Calu3 (cell line): ENCODE measurements at regions not wholly inside any gene's neighbourhood (a gene's known extent, or its start where the extent isn't known, plus 50 kb on each side); places are given as distances from the start of the nearest gene placed in this dataset.

Source experiments
- BruUV-seq: library from RNA; stranded (reverse); fragments of 400-500 nt; replicated peaks from 2 replicates; lab custom pipeline; 2021; lab: Mats Ljungman, UMichigan
- CTCF ChIA-PET: fragments of 300-600 bp; sonication (Branson Sonifier 250); formaldehyde crosslinking; loops from one replicate; lab custom pipeline; 2022; ENCODE audit warnings: antibody characterized with exemption; lab: Charles Lee
- DNase-seq: peaks from one replicate; pipeline ENCODE4 v3.0.0; 2022
- H3K27ac Mint-ChIP-seq: one replicate; pipeline ENCODE4 v1.8.0; 2022; ENCODE audit warnings: mixed read lengths; ENCODE audit not compliant: unreplicated experiment
- H3K27me3 Mint-ChIP-seq: one replicate; pipeline ENCODE4 v1.8.0; 2022; ENCODE audit warnings: mixed read lengths; ENCODE audit not compliant: unreplicated experiment
- H3K36me3 Mint-ChIP-seq: one replicate; pipeline ENCODE4 v1.8.0; 2022; ENCODE audit warnings: mild to moderate bottlenecking, moderate library complexity, mixed read lengths; ENCODE audit not compliant: insufficient read depth, unreplicated experiment
- H3K4me1 Mint-ChIP-seq: one replicate; pipeline ENCODE4 v1.8.0; 2022; ENCODE audit warnings: mild to moderate bottlenecking, low read depth, mixed read lengths; ENCODE audit not compliant: unreplicated experiment
- H3K4me3 Mint-ChIP-seq: one replicate; pipeline ENCODE4 v1.8.0; 2022; ENCODE audit warnings: mild to moderate bottlenecking, low read depth, moderate library complexity, mixed read lengths; ENCODE audit not compliant: unreplicated experiment
- H3K9me3 Mint-ChIP-seq: one replicate; pipeline ENCODE4 v1.8.0; 2022; ENCODE audit warnings: low read depth, mixed read lengths; ENCODE audit not compliant: unreplicated experiment
- intact Hi-C: fragments of 100-400 bp; cut with micrococcal nuclease; formaldehyde crosslinking; loops from one replicate; pipeline ENCODE4 v1.10.0; 2022; ENCODE audit not compliant: unreplicated experiment
- TF ChIP-seq, protein P1 (sequence below): fragments of 200-600 bp; IDR thresholded peaks from one replicate; pipeline ENCODE4 v1.8.0; 2022; ENCODE audit warnings: antibody characterized with exemption; ENCODE audit not compliant: unreplicated experiment

DNA sequence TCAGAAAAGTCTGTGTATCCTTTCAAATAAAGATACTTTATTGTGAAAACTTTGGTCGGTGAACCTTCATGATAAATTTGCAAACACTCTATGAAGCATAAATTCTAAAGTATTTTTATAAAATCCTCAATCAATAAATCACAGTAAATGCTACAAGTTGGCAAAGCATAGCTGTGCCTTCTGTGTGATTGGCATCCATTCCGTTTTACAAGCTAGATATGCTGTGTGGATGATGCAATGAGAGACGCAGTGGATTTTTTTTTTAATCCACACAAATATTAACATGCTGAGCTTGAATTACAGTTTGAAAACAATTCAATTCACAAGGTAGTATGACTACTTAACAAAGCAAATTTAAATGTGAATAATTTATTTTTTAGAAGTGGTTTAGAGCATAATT lies 937.2 kb downstream of the ZPLD1 start:
- no peaks in the 10 kb centered on the region for H3K9me3 Mint-ChIP-seq

DNA sequence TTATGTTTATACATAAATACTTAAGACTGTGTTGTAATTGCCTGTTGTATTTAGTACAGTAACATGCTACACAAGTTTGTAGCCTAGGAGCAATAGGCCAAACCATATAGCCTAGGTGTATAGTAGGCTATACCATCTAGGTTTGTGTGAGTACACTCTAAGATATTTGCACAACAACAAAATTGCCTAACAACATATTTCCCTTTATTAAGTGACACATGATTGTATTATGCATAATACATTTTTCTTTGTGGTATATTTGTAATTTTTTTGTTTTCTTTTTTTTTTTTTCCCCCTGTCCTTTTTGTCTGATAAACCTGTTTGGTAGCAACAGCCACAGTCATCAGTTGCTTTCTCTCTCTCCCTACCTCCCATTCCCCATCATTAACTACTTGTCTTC lies 945.6 kb downstream of the ZPLD1 start:
- no peak for DNase-seq
- intact Hi-C loops, result no loop called here
- Mint-ChIP-seq H3K4me3 (no peak overlapping the region), H3K27ac (no peak overlapping the region), H3K9me3 (no peaks in the 10 kb centered on the region), H3K4me1 (peaks cover 17% of the 10 kb centered on the region), H3K36me3 (no peaks in the 10 kb centered on the region), H3K27me3 (no peaks in the 10 kb centered on the region)
- no TSS peak for BruUV-seq
- TF ChIP-seq, protein P1, sequence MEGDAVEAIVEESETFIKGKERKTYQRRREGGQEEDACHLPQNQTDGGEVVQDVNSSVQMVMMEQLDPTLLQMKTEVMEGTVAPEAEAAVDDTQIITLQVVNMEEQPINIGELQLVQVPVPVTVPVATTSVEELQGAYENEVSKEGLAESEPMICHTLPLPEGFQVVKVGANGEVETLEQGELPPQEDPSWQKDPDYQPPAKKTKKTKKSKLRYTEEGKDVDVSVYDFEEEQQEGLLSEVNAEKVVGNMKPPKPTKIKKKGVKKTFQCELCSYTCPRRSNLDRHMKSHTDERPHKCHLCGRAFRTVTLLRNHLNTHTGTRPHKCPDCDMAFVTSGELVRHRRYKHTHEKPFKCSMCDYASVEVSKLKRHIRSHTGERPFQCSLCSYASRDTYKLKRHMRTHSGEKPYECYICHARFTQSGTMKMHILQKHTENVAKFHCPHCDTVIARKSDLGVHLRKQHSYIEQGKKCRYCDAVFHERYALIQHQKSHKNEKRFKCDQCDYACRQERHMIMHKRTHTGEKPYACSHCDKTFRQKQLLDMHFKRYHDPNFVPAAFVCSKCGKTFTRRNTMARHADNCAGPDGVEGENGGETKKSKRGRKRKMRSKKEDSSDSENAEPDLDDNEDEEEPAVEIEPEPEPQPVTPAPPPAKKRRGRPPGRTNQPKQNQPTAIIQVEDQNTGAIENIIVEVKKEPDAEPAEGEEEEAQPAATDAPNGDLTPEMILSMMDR, result no peak
- CTCF ChIA-PET, result no interaction called here

More for the DNA sequence above, 937.2 kb downstream of the ZPLD1 start:
- no peak for DNase-seq
- BruUV-seq, result no TSS peak
- Mint-ChIP-seq H3K27me3 (no peaks in the 10 kb centered on the region), H3K27ac (no peak overlapping the region), H3K36me3 (no peaks in the 10 kb centered on the region), H3K4me3 (no peak overlapping the region), H3K4me1 (no peaks in the 10 kb centered on the region)
- TF ChIP-seq, protein P1, result no peak
- CTCF ChIA-PET, result no interaction called here
- intact Hi-C loops, result no loop called here

DNA sequence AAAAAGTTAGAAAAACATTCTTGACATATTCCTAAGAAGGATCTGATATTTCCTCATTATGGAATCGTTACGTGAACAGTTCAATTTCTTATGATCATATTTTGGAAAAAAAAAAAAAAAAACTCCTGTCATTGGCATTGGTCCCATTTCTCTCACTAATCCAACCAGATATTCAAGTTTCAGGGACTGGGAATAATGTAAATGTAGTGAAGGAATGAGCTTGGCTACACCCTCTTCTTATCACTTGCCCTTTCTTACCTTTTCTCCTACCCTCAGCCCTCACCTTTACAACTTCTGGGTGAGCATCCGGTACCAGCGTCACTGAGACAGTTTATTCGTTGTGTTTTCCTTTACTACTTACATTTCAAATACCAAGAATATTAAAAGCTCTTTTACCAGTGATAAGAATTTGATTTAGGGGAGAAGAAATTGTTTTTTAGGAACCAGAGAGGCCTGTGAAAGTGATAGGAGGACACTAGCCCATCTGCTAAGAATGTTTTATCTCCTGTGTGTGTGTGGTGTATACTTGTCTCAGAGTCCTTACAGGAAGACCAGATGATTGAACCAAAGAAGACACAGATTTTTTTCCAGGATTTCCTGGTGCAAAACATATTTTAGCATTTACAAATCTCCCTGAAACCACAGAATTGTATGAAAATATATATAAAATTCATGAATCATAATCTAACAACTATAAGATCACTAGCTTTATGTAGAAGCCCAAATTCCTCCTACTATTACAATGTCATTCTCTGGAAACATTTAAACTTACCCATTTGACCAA lies 946.7 kb downstream of the ZPLD1 start:
- Mint-ChIP-seq H3K36me3 (no peaks in the 10 kb centered on the region), H3K4me1 (peaks cover 17% of the 10 kb centered on the region), H3K4me3 (no peak overlapping the region), H3K9me3 (no peaks in the 10 kb centered on the region), H3K27me3 (no peaks in the 10 kb centered on the region), H3K27ac (peak overlapping the region; percentile 23)
- BruUV-seq, result no TSS peak
- CTCF ChIA-PET, result interaction anchor here (0.7 kb wide), 1 partner anchor 134 kb away, joined by 6 read pairs; no protein-coding TSS in a partner anchor
- DNase-seq, result no peak
- intact Hi-C loops, result no loop called here
- TF ChIP-seq, protein P1, result no peak

DNA sequence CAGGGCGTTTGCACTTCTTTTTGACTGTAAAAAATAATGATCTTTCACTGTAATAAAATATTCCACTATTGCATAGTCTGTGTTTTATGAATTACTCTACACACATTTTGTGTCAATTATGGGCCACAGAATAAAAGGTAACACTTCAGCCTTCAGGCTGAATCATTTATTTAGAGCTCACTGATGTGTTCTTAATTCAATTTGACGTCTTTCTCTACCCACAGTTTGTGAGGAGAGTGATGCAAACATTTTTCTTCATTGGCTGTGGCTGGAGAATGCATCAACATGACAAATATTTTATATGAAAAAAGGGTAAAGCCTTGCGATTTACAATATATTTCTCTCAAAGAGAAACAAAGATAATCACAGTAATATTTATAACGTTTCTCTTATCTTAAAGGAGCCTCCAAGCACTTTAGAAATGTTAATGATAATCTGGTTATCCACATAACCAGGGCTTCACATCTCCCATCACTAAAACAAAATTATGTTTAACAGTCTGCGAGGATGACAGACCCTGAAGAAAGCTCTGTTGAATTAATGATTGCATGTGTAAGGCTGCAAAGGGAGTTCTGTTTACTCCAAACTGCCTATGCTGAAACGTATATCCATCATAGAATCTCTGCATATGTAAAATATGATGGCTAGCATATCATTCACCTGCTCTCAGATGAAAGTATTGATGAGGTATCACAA lies 951.3 kb downstream of the ZPLD1 start:
- CTCF ChIA-PET, result no interaction called here
- no TSS peak for BruUV-seq
- TF ChIP-seq, protein P1, result no peak
- intact Hi-C loops, result no loop called here
- Mint-ChIP-seq H3K27me3 (no peaks in the 10 kb centered on the region), H3K27ac (no peak overlapping the region), H3K9me3 (no peaks in the 10 kb centered on the region), H3K4me3 (no peak overlapping the region), H3K36me3 (no peaks in the 10 kb centered on the region), H3K4me1 (peaks cover 9% of the 10 kb centered on the region)
- DNase-seq, result no peak
